GM12891 (cell line): ENCODE measurements at regions not wholly inside any gene's neighbourhood (a gene's known extent, or its start where the extent isn't known, plus 50 kb on each side); places are given as distances from the start of the nearest gene placed in this dataset.

Experiments used
- POLR2A ChIP-seq: IDR thresholded peaks from 2 replicates; pipeline ENCODE4 v1.6.1; 2011; ENCODE audit warnings: low read depth, low read length, control low read depth
- POLR2AphosphoS5 ChIP-seq: IDR thresholded peaks from 2 replicates; pipeline ENCODE4 v1.6.1; 2011; ENCODE audit warnings: low read depth, low read length, control low read depth

GRCh38 chr20:63128367-63128766, 87.6 kb downstream of the YTHDF1 start:
- no peak for TF ChIP-seq POLR2AphosphoS5
- no peak for TF ChIP-seq POLR2A
